Ishikawa (cell line): ENCODE measurements at regions not wholly inside any gene's neighbourhood (a gene's known extent, or its start where the extent isn't known, plus 50 kb on each side); places are given as distances from the start of the nearest gene placed in this dataset.

Source experiments
- EGR1 ChIP-seq: IDR thresholded peaks from 2 replicates; pipeline ENCODE4 v1.6.1; 2012
- EP300 ChIP-seq: IDR thresholded peaks from 2 replicates; pipeline ENCODE4 v1.6.1; 2012; ENCODE audit warnings: borderline replicate concordance
- FOXM1 ChIP-seq: IDR thresholded peaks from 2 replicates; pipeline ENCODE4 v1.6.1; 2012; ENCODE audit warnings: low read depth, borderline replicate concordance
- MAX ChIP-seq: IDR thresholded peaks from 2 replicates; pipeline ENCODE4 v1.6.1; 2012
- NFIC ChIP-seq: IDR thresholded peaks from 2 replicates; pipeline ENCODE4 v1.6.1; 2012
- RAD21 ChIP-seq: IDR thresholded peaks from 2 replicates; pipeline ENCODE4 v1.6.1; 2012; ENCODE audit warnings: low read depth
- REST ChIP-seq: IDR thresholded peaks from 2 replicates; pipeline ENCODE4 v1.6.1; 2012; ENCODE audit warnings: low read depth, mild to moderate bottlenecking
- TAF1 ChIP-seq: IDR thresholded peaks from 2 replicates; pipeline ENCODE4 v1.6.1; 2012; ENCODE audit warnings: low read depth, mild to moderate bottlenecking
- TCF12 ChIP-seq: IDR thresholded peaks from 2 replicates; pipeline ENCODE4 v1.6.1; 2012; ENCODE audit warnings: low read depth
- TEAD4 ChIP-seq: IDR thresholded peaks from 2 replicates; pipeline ENCODE4 v1.6.1; 2012
- YY1 ChIP-seq: IDR thresholded peaks from 2 replicates; pipeline ENCODE4 v1.6.1; 2012; ENCODE audit warnings: low read depth

DNA sequence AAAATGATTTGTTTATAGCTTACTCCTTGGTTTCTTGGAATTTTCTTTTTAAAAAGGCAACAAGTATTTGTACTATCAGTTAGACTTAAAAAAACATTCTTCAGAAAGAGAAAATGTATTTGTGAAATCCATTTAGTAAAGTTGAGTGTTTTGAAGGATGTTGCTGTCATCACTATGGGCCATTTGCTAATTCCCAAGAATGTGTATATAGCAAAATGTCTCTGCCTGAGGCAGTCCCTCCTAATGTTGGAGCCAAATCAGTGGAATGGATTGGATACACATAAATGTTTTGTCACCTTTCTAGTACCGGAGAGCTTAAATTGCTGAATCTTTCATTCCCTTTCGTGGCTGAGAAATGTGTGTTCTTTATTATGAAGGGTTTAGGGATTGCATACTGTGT is 890.2 kb upstream of the ZEB2 start:
- TF ChIP-seq MAX (no peak), EP300 (no peak), RAD21 (no peak), TEAD4 (no peak), YY1 (no peak), TCF12 (no peak), TAF1 (no peak), REST (no peak), NFIC (no peak), EGR1 (no peak), FOXM1 (no peak)
